NT2/D1 (cell line): ENCODE measurements at regions not wholly inside any gene's neighbourhood (a gene's known extent, or its start where the extent isn't known, plus 50 kb on each side); places are given as distances from the start of the nearest gene placed in this dataset.

Experiments
- SUZ12 ChIP-seq: IDR thresholded peaks from 2 replicates; pipeline ENCODE4 v1.6.1; 2011; ENCODE audit not compliant: insufficient read length, insufficient read depth; ENCODE audit errors: extremely low read depth
- YY1 ChIP-seq: IDR thresholded peaks from 2 replicates; pipeline ENCODE4 v1.6.1; 2011; ENCODE audit not compliant: insufficient read length, insufficient read depth

DNA sequence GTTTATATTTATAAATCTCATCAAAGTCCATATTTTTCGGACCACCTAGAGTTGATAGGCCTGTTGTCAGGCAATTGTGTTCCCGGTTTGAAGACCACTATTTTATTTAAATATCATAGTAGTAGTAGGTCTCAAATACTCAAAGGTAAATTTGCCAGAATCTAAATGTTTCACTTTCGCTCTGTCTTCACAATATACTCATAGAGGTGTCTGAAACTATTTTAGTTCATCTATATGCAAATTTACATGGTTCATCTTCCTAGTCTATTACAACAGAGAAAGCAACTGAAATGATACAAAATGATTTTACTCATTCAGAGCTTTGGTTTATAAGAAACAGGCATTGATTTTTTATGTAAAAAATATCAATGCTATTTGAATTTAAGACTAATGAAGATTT lies 1897.5 kb downstream of the EFNA5 start:
- no peak for TF ChIP-seq YY1
- no peak for TF ChIP-seq SUZ12
